ENCODE measurements at regions not wholly inside any gene's neighbourhood (a gene's known extent, or its start where the extent isn't known, plus 50 kb on each side); places are given as distances from the start of the nearest gene placed in this dataset.

GRCh38 chr20:55685841-55686240, 319.5 kb downstream of the CBLN4 start:
- no peak for TF ChIP-seq CTBP1 (IDR thresholded peaks at IDR 0.05; ENCODE audit: borderline replicate concordance)
- TF ChIP-seq SUZ12 (IDR thresholded peaks at IDR 0.05) = no peak
- no peak for TF ChIP-seq TARDBP (IDR thresholded peaks at IDR 0.05)
- no peak for TF ChIP-seq FOXM1 (IDR thresholded peaks at IDR 0.05; ENCODE audit: borderline replicate concordance)
- TF ChIP-seq LEF1 (IDR thresholded peaks at IDR 0.05; ENCODE audit: borderline replicate concordance) = no peak
- TF ChIP-seq ZNF384 (IDR thresholded peaks at IDR 0.05) = no peak
- TF ChIP-seq ARNT (IDR thresholded peaks at IDR 0.05) = no peak
